GM20000 (cell line): ENCODE measurements at regions not wholly inside any gene's neighbourhood (a gene's known extent, or its start where the extent isn't known, plus 50 kb on each side); places are given as distances from the start of the nearest gene placed in this dataset.
"Not testable (repeated sequence)": the region's sequence is repeated elsewhere in the genome, so short reads cannot be mapped to it uniquely, and the experiment has no call there.

Experiments
- DNase-seq: peaks from one replicate; pipeline ENCODE4 v3.0.0; 2012; ENCODE audit warnings: low spot score
- CTCF ChIP-seq: IDR thresholded peaks from 2 replicates; pipeline ENCODE4 v1.5.1; 2012; ENCODE audit warnings: mild to moderate bottlenecking, control low read depth; ENCODE audit errors: extremely low read depth, missing control alignments

DNA sequence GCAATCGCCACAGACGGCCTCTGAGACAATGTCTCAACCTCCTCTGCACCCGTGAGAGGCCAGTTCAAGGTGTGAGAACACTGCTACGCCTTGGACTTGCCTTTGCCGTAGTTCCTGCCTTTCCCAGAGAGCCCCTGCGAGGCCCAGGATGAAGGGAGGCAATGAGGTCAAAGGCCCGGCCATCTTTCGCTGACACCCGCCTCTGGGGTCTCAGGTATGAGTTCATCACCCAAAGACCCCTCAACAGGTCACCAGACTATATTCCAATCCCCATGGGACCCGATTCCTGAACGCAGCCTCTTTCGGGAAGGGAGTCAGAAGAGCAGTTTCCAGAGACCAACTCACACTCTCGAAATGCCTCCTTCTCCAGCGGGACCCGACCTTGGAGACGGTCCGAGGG, 573.5 kb downstream of the KCNJ18 start:
- DNase-seq, result no peak

DNA sequence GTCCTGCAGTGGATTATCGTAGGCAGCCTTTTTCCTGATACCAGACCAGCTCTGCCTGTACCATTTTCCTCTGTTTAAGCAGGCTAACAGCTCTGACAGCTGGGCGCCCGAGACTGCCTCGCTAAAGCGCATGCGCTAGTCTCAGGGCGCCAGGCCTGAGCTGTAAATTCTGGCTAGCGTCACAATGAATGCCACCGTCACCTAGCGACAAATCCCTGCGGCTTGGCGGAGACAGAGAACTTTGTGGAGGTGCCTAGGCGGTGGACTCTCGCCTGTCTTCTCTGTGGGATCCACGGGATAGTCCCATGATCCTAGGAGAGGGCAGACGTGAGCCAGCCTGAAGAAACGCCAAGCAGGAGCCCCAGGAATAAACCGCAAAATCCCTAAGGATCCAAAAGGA, 573.9 kb downstream of the KCNJ18 start:
- TF ChIP-seq CTCF, result no peak
- DNase-seq, result no peak

More for the DNA sequence above, 573.5 kb downstream of the KCNJ18 start:
- TF ChIP-seq CTCF, result no peak

DNA sequence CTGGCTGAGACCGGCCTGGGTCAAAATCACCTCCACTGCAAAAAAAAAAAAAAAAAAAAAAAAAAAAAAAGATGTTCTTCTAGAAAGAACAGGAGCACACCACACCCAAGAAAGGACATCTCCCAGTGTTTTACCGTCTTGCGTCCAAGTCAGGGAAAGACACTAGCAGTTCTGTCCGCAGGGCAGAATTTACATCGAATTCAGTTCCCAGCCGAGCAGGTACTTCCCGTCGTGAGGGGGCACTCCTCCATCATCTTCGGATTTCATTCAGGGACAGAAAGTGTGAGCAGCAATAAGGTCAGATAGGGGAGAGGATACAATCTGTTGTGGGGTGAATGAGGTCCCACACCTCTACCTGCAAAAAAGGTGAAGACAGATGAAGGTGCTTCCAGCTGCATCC, 574.7 kb downstream of the KCNJ18 start:
- TF ChIP-seq CTCF, result no peak
- DNase-seq, result no peak

DNA sequence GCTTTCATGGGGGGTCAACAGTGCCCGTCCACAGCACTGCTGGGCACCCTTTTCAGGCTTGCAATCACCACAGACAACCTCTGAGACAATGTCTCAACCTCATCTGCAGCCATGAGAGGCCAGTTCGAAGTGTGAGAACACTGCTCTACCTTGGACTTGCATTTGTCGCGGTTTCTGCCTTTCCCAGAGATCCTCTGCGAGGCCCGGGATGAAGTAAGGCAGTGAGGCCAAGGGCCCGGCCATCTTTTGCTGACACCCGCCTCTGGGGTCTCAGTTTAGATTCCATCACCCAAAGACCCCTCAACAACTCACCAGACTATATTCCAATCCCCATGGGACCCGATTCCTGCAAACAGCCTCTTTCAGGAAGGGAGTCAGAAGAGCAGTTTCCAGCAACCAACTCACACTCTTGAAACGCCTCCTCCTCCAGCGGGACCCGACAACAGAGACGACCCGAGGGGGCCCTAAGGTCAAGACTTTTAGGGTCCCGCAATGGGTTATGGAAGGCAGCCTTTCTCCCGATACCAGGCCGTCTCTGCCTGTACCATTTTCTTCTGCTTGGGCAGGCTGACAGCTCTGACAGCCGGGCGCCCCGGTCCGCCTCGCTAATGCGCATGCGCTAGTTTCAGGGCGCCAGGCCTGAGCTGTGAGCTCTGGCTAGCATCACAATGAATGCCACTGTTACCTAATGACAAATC, 576.0 kb downstream of the KCNJ18 start:
- no peak for DNase-seq
- TF ChIP-seq CTCF, result no peak

DNA sequence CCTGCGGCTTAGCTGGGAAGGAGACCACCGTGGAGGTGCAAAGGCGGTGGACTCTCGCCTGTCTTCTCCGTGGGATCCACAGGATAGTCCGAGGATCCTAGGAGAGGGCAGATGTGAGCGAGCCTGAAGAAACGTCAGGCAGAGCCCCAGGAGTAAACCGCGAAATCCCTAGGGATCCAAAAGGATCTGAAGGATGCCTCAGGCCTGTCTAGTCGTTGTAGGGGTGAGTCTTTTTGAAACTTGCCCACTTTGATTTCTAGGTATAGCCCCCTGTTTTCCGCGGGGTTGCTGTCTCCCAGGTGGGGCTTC, 576.5 kb downstream of the KCNJ18 start:
- no peak for TF ChIP-seq CTCF
- DNase-seq, result no peak

DNA sequence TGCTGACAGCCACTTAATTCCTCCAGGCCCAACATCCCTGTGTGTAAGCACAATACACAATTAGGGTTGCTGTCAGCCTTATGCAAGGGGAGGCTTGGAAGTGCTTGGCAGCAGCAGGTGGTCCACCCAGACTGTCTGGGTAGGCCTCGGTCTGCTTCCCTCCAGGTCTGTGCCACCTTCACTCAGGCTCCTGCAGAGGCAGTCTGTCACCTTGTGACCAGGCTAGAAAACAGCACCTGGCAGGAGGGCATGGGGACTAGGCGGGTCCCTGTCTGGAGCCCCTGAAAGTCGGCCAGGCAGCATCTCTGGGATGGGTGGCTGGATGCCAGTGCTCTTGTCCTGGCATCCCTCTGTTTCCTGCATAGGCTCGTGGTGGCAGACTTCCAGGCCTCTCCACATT, 578.1 kb downstream of the KCNJ18 start:
- TF ChIP-seq CTCF, result no peak
- no peak for DNase-seq

DNA sequence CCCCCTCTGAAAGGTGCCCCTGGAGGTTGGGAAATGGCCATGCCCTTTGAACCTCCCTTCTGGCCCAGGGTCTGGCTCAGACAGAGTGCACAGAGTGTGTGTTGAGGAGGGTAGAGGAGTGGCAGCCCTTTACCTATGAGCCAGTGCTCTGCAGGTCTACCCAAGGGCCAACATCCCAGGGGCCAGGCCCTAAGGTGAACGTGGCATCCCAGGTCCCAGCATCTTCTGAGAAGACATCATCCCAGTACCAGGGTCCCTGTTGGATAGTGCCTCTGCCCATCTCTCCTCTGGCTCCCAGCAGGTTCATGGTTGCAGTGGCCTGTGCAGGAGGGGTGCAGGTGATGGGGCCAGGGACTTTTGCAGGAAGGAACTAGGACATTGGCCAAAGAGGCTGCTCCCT, 578.5 kb downstream of the KCNJ18 start:
- DNase-seq, result not testable (repeated sequence)

DNA sequence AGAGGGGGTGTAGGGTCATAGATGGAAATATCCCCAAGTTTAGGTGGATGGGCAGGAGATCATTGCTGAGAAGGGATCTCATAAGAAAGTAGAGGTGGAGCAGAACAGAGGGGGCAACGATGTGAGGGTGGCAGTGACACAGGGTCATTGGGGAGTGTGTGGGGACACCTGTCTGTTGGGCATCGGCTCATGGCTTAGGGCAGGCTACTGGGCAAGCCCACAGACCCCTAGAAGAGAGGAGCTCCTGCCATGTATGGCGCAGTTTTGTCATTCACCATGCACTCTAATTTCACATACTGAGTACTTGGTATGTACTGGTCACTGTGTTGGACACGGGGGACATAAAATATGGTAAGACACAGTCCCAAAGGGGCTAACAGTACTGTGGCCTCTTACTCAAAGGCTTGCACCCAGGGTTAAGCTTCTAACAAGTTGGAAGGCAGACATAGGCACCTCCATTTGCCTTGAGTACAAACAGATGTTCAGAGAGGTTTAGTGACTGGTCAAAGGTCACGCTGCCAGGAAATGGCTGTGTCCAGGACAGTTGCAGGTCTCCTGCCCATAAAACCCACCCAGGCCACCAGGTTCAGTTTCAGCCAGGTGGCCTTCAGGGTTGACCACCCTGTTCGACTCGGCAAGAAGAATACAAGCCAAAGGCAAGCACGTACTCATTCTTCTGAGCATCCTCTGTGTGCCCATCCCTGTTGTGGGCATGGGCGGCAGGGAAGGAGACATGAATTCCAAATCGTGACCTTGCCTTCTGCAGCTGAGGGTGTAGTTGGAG, 580.2 kb downstream of the KCNJ18 start:
- TF ChIP-seq CTCF, result no peak
- DNase-seq, result no peak
